ENCODE measurements at regions not wholly inside any gene's neighbourhood (a gene's known extent, or its start where the extent isn't known, plus 50 kb on each side); places are given as distances from the start of the nearest gene placed in this dataset.

DNA sequence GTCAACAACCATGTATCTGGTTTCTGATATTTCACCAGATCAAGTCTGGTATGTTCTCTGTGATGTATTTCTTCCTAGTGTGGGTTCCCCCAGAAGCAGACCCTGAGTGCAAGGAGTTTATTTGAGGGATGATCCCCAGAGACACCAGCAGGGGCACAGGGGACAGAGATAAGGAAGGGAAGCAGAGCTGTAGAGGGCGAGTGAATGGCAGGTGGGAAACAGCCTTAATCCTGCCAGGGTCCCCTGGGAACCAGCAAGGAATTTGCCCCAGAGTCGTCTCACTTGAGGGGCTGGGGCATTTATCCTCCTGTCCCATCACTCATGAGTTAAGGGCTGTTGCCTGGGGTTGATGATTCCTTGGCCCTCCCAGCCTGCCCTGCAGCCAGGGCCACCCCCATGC is 206.4 kb upstream of the BCOR start:
- DNase-seq, result no peak

DNA sequence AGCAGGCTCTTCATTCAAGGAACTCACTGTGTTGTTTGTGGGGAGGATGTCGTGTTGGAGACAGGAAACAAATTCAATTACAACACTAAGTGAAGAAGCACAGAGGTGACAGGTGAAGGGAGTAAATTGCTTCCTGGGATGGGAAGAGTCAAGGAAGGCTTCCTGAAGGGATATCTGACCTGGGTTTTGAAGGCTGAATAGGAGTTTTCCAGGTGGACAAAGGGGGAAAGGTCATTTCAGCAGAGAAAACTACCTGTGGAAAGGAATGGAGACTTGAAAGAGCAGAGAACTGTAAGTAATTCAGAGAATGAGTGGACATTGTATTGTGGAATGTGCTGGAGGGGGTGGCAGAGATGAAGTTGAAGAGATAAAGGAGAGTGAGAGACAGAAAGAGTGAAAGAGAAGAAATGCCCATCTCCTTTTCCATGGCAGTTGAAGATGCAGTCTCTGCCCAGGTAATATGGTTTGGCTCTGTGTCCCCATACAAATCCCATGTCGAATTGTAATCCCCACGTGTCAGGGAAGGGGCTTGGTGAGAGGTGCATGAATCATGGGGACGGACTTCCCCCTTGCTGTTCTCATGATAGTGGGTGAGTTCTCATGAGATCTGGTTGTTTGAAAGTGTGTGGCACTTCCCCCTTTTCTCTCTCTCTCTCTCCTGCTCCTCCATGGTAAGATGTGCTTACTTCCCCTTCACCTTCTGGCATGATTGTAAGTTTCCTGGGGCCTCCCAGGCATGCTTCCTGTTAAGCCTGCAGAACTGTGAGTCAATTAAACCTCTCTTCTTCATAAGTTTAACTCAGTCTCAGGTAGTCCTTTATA is 205.7 kb upstream of the BCOR start:
- DNase-seq, result peak; percentile 20

DNA sequence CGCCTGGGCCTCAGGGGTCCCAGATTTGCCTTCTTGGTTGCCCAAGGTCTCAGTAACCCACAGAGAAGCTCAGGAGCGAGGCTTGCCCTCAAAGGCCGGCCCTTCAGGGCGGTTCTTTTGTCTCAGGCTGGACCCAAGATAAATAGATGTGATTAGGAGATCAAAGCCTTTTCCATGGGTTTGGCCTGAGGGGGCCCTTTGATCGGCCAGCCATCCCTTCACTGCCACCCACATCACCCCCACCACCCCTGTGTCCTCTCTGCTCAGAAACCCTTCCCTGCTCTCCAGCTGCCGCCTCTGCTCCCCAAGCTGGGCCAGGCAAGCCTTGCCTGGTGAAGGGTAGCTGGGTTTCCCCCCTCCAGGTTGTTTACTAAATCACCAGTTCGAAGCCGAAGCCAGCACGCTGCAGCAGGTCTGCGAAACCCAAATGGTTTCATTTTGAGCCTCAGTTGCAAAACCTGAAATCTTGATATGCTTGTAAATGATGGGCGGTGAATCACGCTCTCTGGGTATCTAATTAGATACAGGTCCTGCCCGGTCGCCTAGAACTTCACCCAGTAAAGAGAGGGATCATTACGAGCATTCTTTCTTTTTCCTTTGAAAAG is 202.6 kb upstream of the BCOR start:
- DNase-seq, result peak; percentile 25

DNA sequence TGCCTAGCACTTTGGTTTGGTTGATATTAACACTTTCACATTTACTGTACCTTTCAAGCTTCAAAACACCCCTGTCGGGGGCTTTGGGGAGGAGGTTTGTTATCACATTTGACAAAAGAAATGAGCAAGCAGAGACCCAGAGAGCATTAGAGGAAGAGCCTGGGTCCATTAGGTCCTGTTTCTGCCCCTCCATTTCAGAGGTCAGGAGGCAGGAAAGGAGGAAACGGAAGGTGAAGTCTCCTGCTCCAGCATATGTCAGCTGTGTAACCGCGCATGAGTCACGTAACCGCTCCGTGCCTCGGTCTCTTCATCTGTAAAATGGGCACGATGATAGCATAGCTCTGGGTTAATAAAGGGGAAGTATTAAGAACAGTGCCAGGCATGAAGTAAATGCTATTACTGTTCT is 201.9 kb upstream of the BCOR start:
- DNase-seq, result peak; percentile 31

DNA sequence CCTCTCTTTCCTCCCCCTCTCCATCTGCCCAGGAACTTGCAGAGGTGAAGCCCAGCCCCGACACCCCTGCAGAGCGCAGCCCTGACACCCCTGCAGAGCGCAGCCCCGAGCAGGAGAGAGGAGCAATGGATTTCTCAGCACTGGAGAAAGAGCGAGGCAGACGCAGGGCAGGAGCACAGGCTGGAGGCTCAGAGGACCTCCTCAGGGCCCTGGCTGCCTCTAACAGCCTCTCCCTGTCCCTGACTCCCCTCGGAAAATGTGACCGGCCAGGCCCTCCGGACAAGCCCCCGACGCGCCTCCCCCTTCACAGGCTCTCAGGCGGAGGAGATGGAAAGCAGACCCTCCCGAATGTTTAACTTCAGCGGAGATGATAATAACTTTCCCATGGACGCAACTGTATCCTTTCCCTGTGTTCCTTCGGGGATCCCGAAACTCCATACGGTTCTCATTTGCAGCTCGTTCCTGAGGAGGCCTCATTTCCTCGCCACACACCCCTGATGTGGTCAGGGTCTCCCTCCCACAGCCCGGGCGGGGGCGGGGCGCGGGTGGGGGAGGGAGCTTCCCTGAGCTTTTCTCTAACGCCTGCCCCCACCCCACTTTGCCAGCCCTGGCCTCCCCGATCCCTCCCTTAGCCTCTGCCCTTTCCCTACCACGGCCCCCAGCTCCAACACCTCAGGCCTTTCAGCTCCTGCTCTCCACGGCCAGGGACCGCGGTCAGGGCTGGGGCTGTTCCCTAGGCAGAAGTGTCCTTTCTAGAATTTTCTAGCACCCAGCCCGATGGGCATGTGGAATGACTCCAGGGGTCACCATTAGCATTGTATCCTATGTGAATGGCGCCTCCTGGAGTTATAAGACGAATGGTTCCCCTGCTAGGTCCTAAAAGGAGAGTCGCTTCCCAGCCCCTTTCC is 201.1 kb upstream of the BCOR start:
- DNase-seq, result no peak

DNA sequence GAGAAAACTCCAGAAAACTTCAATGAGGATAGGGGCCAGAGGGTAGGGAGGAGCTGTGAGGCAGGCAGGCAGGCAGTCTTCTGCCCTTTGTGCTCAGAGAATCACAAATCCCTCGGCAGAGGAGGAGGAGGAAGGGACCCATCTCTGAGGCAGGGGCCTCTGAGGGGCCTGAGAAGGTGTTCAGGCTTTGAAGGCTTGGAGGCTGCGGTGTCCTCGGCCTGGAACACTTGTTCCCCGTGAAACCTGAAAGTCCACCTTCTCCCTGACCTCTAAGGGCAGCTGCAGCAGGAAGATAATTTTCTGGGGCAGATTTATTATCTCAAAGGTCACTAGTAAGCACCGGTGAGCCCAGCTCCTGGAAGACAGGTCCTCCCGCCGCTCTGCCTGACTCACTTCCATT is 200.3 kb upstream of the BCOR start:
- no peak for DNase-seq

GRCh38 chrX:40291553-40291952 is 193.8 kb upstream of the BCOR start:
- DNase-seq, result no peak

DNA sequence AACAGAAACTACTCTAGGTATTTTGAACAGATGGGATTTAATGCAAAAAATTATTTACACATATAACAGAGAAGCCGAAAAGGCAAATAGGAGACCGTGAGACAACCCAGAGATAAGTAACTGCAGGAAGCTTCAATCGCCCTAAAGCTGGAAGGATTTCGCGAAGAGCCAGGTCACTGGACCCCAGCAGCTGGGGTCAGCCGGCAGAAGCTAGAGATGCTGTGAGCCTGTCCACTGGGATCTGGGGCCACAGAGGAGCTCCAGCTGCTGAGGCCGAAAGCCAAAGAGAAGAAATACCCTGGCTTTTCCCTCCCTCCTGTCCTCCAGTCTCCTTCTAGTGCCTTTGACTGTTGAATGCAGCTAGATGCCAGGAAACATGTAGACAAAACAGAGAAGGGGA is 192.8 kb upstream of the BCOR start:
- DNase-seq, result no peak

GRCh38 chrX:40285876-40286275 is 188.1 kb upstream of the BCOR start:
- no peak for DNase-seq

DNA sequence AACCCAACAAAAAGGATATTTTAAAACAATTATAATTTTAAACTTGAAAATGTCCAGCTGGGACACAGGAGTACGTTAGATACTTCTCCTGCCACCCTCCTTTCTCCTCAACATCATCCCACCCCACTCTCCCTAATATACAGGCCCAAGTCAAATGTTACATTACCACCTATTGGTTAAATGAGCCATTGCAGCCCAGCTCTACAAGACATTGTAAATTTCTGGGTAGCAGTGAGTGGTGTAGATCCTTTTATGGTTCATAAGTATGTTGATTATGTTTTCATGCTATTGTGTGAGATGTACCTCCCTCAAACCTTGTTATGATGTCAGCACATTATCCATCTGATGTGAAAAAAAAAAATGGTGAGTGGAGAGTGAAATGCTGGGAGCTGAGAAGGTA is 187.1 kb upstream of the BCOR start:
- no peak for DNase-seq

DNA sequence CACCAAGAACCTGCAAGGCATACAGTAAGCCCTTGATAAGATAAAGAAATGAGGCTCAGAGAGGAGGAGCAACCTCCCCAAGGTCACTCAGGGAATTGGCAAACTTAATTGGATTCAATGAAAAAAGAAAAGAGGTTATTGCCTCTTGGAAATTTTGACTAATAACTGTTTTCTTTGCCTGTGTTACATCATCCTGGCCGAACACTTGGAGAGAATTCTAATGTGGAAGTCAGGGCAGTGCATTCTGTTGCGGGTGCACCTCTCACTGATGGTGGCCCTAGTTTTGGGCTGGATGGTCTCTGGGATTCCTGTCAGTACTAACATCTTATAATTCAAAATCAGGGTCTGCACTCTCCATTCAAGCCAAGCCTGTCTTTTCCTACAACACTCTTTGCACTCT is 186.2 kb upstream of the BCOR start:
- no peak for DNase-seq

DNA sequence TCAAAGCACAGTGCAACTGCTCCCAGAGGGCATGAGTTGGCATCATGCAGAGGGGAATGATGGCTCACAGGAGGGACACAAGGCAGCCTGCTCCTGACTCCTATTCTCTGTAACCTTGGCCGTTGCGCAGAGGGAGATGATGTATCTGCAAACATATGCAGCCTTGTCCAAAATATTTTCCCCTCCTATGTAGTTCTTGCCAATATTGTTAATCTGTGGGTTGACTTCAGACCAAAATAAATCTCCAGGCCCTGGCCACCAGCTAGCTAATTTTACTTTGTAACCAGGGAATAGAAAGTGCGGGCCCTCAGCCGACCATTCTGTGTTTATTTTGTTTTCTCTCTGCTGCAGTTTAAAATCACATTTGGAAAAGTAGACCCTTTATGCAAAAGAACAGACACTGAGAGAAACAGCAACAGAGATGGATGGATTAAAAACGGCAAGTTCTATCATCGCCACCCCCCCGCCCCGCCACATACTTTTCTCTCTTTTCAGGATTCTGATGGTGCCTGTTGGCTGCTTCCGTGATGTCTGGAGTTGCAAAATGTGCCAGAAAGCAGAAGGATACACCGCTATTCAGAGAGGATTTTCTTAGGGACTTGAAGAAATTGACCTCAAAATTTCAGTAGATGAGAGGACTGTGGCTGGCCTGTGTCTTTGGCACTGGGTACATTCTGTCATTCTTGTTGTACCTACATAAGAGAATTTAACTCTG is 185.3 kb upstream of the BCOR start:
- DNase-seq, result no peak

GRCh38 chrX:40282348-40282747 is 184.6 kb upstream of the BCOR start:
- DNase-seq, result no peak

DNA sequence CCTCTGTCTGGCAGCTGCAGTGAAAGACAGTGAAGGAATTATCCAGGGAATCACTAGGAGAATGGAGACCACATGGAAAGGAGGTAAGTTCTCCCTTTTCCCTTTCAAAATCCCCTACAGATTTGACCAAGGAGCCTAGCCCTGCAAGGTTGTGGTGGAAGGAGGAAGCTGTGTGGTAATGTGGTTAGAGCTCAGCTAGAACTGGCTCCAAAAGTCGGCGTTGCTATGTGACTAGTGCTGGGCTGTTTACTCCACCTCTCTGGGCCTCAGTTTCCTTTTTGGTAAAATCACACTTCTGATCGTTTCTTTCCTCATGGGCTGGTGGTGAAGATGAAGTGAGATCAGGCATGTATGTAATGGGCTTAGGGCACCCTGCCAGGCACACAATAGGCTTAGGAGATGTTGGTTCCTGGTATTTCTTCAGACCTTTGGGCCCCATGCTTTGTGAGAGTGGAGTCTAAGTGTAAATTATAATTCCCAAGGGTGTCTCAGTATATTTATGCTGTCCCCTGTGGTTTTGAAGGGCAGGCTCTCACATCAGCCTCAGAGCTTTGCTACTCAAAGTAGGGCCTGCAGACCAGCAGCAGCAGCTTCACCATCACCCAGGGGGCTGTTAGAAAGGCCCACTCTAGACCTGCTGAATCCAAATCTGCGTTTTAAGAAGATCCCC is 183.7 kb upstream of the BCOR start:
- peak; percentile 13 for DNase-seq

GRCh38 chrX:40279762-40280161 is 182.0 kb upstream of the BCOR start:
- no peak for DNase-seq

DNA sequence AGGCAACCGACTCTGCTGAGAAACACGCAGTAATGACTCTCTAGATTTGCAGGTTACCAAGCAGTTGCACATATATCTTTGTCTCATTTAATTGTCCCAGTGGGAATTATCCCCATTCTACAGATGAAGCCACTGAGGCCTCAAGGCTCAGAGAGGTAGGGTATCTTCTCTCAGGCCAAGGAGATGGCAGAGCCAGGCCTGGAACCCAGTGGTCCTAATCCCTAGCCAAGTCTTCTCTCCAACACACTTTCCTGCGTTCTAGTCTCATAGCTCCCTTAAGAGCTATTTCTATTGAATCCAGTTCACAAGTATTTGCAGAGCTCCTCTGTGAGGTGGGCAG is 181.3 kb upstream of the BCOR start:
- no peak for DNase-seq

DNA sequence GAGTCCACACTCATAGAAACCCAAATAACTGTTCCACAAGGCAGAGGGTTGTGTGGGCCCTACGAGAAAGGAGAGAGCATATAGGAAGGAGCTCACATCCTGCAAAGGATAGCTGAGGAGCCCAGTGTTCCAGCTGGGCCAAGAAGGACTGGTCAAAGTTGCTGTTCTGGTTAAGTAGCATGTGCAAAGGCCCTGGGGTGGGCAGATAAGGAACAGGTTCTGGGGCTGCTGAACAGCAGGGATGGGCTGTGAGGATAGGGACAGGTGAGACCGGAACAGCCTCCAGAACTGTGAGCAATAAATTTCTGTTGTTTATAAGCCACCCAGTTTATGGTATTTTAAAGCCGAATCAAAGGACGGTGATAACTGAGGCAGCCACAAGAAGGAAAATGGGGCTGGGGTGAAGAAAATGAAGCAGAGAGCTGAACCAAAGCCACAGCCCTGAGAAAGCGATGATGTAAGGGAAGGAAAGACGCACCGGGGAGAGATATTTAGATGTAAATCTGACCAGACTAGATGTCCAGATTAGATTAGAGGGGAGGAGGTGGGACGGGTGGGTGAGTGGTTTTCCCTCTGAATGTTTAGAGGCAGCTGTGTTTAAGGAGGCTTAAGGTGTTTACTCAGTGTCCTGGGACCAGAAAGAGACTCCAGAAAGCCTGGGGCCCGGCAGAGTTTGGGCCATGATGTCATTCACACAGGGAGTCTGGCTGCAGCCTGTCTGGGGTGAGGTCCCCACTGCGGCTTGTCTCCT is 180.8 kb upstream of the BCOR start:
- peak; percentile 45 for DNase-seq

DNA sequence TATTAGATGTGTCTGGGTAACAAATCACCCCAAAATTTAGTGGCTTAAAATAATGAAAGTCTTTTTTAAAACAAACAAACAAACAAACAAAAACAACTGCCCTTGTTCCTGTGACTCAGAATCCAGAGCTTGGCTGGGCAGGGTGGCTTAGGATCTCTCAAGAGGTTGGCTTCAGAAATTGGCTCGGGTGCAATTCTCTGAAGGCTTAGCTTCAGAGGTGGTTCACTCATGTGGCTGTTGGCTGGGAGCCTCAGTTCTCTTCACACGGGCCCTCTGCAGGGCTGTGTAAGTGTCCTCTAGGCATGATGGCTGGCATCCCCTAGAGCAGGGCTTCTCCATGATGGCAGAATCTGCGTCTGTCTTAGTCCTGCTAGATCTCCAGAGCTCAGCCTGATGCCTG is 179.9 kb upstream of the BCOR start:
- no peak for DNase-seq

- no peak for DNase-seq
Measured at GRCh38 chrX:40273356-40274050, 175.7 kb upstream of the BCOR start.

GRCh38 chrX:40272776-40273175 is 175.0 kb upstream of the BCOR start:
- no peak for DNase-seq

- no peak for DNase-seq
Measured at GRCh38 chrX:40272141-40272540, 174.4 kb upstream of the BCOR start.
